Esophagus muscularis mucosa (tissue), 4 donors: ENCODE measurements at regions not wholly inside any gene's neighbourhood (a gene's known extent, or its start where the extent isn't known, plus 50 kb on each side); places are given as distances from the start of the nearest gene placed in this dataset.
"Not testable (repeated sequence)": the region's sequence is repeated elsewhere in the genome, so short reads cannot be mapped to it uniquely, and the experiment has no call there.

Experiments used
- DNase-seq: peaks from one replicate; pipeline ENCODE4 v3.0.0-alpha.2; 2017; ENCODE audit errors: extremely low spot score
- H3K27ac ChIP-seq, 4 donors: fragments of 200-600 bp; sonication (generic); replicated peaks in 1 of 4; 1 replicate in 3 of 4; 2 replicates in 1 of 4; pipeline ENCODE4 v1.5.1; 2016 to 2019; ENCODE audit warnings: mild to moderate bottlenecking in 1 of 4
- H3K27me3 ChIP-seq, 4 donors: fragments of 200-600 bp; sonication (generic); one replicate each; pipeline versions ENCODE4 v1.5.1 to v1.6.0; 2016 to 2019
- H3K36me3 ChIP-seq, 4 donors: fragments of 200-600 bp; sonication (generic); one replicate each; pipeline ENCODE4 v1.5.1; 2016 to 2019
- H3K4me1 ChIP-seq, 4 donors: fragments of 200-600 bp; sonication (generic); one replicate each; pipeline ENCODE4 v1.5.1; 2016 to 2019
- H3K4me3 ChIP-seq, 4 donors: fragments of 200-600 bp; sonication (generic); 1 replicate in 2 of 4; 2 replicates in 2 of 4; pipeline ENCODE4 v1.5.1; 2016 to 2019; ENCODE audit warnings: mild to moderate bottlenecking in 4 of 4, moderate library complexity in 1 of 4
- H3K9me3 ChIP-seq, 4 donors: fragments of 200-600 bp; sonication (generic); 1 replicate in 3 of 4; 2 replicates in 1 of 4; pipeline ENCODE4 v1.5.1; 2016 to 2019
- EP300 ChIP-seq: sonication (generic); formaldehyde crosslinking; IDR thresholded peaks from one replicate; pipeline ENCODE4 v1.6.1; 2017; ENCODE audit warnings: antibody characterized with exemption
- POLR2A ChIP-seq: fragments of 450-650 bp; IDR thresholded peaks from one replicate; pipeline ENCODE4 v1.6.1; 2017; ENCODE audit warnings: antibody characterized with exemption, moderate library complexity, mild to moderate bottlenecking, low read depth
- POLR2AphosphoS5 ChIP-seq, 2 donors: sonication (generic); formaldehyde crosslinking; IDR thresholded peaks; one replicate each; pipeline ENCODE4 v1.6.1; 2017; ENCODE audit warnings: antibody characterized with exemption in 2 of 2
- WGBS: methylation state at CpG from one replicate; pipeline ENCODE4 v1.1.5; 2018; 5-methylcytosine and 5-hydroxymethylcytosine counted together
- intact Hi-C: fragments of 100-400 bp; cut with DNase I; formaldehyde crosslinking; loops from one replicate; pipeline ENCODE4 v1.15.1; 2023
- TF ChIP-seq, protein P1 (sequence below), 3 experiments: fragments of 200-600 bp in 2 of 3; fragments of 450-650 bp in 1 of 3; sonication (generic) in 2 of 3; IDR thresholded peaks; one replicate each; pipeline ENCODE4 v1.5.1; 2017 to 2019; ENCODE audit warnings: antibody characterized with exemption in 3 of 3, mild to moderate bottlenecking in 2 of 3, moderate library complexity in 1 of 3

DNA sequence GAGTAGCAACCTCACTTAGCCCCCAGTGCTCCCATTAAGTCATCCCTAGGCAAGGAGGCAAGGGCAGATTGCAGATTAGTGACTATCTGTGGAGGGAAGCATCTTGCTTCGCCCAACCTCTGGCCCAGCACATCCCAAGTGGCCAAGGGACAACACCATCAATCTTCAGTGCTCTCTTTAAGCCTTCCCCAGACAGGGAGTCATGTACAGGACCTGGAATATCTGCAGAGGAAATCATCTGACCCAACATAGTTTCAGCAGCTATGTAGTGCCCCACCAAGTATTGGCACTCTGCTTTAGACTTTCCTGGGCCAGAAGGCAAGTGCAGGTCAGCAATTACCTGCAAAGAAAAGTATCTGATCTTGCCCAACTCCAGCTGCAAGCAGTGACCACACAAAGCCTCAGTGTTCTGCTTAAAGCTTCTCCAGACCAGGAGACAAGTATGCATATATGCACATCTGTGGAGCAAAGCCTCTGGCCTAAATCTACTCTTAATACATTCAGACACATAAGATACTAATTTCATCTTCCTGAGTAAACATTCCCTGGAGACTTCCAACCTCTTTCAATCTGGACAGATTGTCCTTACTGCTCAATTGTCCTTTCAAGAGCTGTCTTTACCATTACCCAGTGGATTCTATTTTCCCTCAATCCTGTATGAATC, 224.8 kb upstream of the VLDLR start:
- Histone ChIP-seq H3K9me3 (no peaks in the 10 kb centered on the region), H3K27me3 (no peaks in the 10 kb centered on the region), H3K36me3 (no peaks in the 10 kb centered on the region), H3K4me3 (no peak overlapping the region), H3K27ac (no peak overlapping the region), H3K4me1 (no peaks in the 10 kb centered on the region)
- 0% methylated on average over 1 of the region's 1 CpG for WGBS
- intact Hi-C loops, result no loop called here
- DNase-seq, result no peak
- TF ChIP-seq EP300 (no peak), POLR2AphosphoS5 (IDR thresholded peaks at IDR 0.05) (no peak), POLR2A (no peak)
- TF ChIP-seq, protein P1, sequence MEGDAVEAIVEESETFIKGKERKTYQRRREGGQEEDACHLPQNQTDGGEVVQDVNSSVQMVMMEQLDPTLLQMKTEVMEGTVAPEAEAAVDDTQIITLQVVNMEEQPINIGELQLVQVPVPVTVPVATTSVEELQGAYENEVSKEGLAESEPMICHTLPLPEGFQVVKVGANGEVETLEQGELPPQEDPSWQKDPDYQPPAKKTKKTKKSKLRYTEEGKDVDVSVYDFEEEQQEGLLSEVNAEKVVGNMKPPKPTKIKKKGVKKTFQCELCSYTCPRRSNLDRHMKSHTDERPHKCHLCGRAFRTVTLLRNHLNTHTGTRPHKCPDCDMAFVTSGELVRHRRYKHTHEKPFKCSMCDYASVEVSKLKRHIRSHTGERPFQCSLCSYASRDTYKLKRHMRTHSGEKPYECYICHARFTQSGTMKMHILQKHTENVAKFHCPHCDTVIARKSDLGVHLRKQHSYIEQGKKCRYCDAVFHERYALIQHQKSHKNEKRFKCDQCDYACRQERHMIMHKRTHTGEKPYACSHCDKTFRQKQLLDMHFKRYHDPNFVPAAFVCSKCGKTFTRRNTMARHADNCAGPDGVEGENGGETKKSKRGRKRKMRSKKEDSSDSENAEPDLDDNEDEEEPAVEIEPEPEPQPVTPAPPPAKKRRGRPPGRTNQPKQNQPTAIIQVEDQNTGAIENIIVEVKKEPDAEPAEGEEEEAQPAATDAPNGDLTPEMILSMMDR (IDR thresholded peaks at IDR 0.05), result no peak

DNA sequence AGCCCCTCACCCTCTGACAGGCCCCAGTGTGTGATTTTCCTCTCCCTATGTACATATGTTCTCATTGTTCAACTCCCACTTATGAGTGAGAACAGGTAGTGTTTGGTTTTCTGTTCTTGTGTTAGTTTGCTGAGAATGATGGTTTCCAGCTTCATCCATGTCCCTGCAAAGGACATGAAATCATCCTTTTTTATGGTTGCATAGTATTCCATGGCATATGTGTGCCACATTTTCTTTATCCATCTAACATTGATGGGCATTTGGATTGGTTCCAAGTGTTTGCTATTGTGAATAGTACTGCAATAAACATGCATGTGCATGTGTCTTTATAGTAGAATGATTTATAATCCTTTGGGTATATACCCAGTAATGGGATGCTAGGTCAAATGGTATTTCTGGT, 223.7 kb upstream of the VLDLR start:
- H3K4me3 ChIP-seq, H3K27ac ChIP-seq, DNase-seq, intact Hi-C loops, H3K27me3 ChIP-seq, H3K4me1 ChIP-seq, H3K36me3 ChIP-seq, H3K9me3 ChIP-seq: not testable (repeated sequence)

- WGBS, result 84% methylated on average over 3 of the region's 3 CpGs
- intact Hi-C loops, H3K9me3 ChIP-seq: not testable (repeated sequence)
Measured at GRCh38 chr9:2401746-2402145, 219.8 kb upstream of the VLDLR start.

DNA sequence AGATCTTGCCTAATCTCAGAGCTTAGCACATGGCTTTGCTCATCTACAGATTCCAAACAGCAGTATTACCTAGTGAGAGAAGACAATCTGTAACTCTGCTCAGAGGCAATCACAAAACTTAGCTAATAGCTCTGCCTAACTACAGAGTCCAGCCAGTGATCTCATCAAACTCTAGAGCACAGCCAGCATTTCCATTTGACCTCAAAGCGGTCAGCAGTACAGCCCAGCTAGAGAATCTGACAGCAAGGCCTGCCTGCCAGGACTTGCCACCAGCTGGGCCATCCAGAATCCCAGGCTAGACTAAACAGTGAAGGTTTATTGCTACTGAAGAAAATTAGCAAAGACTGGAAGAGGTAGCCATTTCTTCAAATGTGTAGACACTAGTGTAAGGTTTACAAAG, 217.9 kb upstream of the VLDLR start:
- no peaks in the 10 kb centered on the region for H3K27me3 ChIP-seq
- 0% methylated on average over 1 of the region's 1 CpG for WGBS
- H3K9me3 ChIP-seq, result peaks cover 0 to 5% (median 4%) of the 10 kb centered on the region in 4 donors
- H3K4me1 ChIP-seq, result no peaks in the 10 kb centered on the region
- H3K27ac ChIP-seq, result no peak overlapping the region
- no peak for TF ChIP-seq POLR2A
- DNase-seq, result no peak
- intact Hi-C loops, result no loop called here
- no peaks in the 10 kb centered on the region for H3K36me3 ChIP-seq
- no peak overlapping the region for H3K4me3 ChIP-seq

More at GRCh38 chr9:2401746-2402145, 219.8 kb upstream of the VLDLR start:
- H3K27me3 ChIP-seq, H3K4me1 ChIP-seq, DNase-seq, H3K27ac ChIP-seq, H3K36me3 ChIP-seq, H3K4me3 ChIP-seq: not testable (repeated sequence)

- Histone ChIP-seq H3K27me3 (no peaks in the 10 kb centered on the region), H3K36me3 (no peaks in the 10 kb centered on the region), H3K9me3 (peaks cover 0 to 5% (median 4%) of the 10 kb centered on the region in 4 donors), H3K4me3 (no peak overlapping the region), H3K4me1 (no peaks in the 10 kb centered on the region), H3K27ac (no peak overlapping the region)
- DNase-seq, result no peak
- WGBS, result 93% methylated on average over 7 of the region's 12 CpGs
- intact Hi-C loops, result no loop called here
- TF ChIP-seq POLR2AphosphoS5 (IDR thresholded peaks at IDR 0.05) (no peak), POLR2A (no peak), EP300 (no peak)
- TF ChIP-seq, protein P1 (IDR thresholded peaks at IDR 0.05), result no peak
Measured at GRCh38 chr9:2406252-2406651, 215.3 kb upstream of the VLDLR start.

- Histone ChIP-seq H3K4me1 (no peaks in the 10 kb centered on the region), H3K9me3 (peaks cover 0 to 5% (median 4%) of the 10 kb centered on the region in 4 donors), H3K36me3 (no peaks in the 10 kb centered on the region), H3K4me3 (no peak overlapping the region), H3K27me3 (no peaks in the 10 kb centered on the region), H3K27ac (no peak overlapping the region)
- no peak for DNase-seq
- WGBS, result 94% methylated on average over 6 of the region's 7 CpGs
- intact Hi-C loops, result no loop called here
- no peak for TF ChIP-seq POLR2A
- TF ChIP-seq, protein P1 (IDR thresholded peaks at IDR 0.05), result no peak
- TF ChIP-seq EP300, result no peak
- no peak for TF ChIP-seq POLR2AphosphoS5 (IDR thresholded peaks at IDR 0.05)
Measured at GRCh38 chr9:2407450-2407849, 214.1 kb upstream of the VLDLR start.
